ENCODE measurements at regions not wholly inside any gene's neighbourhood (a gene's known extent, or its start where the extent isn't known, plus 50 kb on each side); places are given as distances from the start of the nearest gene placed in this dataset.

GRCh38 chr4:113846433-113846832, 84.9 kb upstream of the CAMK2D start:
- TF ChIP-seq, protein P1, sequence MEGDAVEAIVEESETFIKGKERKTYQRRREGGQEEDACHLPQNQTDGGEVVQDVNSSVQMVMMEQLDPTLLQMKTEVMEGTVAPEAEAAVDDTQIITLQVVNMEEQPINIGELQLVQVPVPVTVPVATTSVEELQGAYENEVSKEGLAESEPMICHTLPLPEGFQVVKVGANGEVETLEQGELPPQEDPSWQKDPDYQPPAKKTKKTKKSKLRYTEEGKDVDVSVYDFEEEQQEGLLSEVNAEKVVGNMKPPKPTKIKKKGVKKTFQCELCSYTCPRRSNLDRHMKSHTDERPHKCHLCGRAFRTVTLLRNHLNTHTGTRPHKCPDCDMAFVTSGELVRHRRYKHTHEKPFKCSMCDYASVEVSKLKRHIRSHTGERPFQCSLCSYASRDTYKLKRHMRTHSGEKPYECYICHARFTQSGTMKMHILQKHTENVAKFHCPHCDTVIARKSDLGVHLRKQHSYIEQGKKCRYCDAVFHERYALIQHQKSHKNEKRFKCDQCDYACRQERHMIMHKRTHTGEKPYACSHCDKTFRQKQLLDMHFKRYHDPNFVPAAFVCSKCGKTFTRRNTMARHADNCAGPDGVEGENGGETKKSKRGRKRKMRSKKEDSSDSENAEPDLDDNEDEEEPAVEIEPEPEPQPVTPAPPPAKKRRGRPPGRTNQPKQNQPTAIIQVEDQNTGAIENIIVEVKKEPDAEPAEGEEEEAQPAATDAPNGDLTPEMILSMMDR (IDR thresholded peaks at IDR 0.05; ENCODE audit: insufficient read depth, low read length) = no peak
- TF ChIP-seq, protein P2, sequence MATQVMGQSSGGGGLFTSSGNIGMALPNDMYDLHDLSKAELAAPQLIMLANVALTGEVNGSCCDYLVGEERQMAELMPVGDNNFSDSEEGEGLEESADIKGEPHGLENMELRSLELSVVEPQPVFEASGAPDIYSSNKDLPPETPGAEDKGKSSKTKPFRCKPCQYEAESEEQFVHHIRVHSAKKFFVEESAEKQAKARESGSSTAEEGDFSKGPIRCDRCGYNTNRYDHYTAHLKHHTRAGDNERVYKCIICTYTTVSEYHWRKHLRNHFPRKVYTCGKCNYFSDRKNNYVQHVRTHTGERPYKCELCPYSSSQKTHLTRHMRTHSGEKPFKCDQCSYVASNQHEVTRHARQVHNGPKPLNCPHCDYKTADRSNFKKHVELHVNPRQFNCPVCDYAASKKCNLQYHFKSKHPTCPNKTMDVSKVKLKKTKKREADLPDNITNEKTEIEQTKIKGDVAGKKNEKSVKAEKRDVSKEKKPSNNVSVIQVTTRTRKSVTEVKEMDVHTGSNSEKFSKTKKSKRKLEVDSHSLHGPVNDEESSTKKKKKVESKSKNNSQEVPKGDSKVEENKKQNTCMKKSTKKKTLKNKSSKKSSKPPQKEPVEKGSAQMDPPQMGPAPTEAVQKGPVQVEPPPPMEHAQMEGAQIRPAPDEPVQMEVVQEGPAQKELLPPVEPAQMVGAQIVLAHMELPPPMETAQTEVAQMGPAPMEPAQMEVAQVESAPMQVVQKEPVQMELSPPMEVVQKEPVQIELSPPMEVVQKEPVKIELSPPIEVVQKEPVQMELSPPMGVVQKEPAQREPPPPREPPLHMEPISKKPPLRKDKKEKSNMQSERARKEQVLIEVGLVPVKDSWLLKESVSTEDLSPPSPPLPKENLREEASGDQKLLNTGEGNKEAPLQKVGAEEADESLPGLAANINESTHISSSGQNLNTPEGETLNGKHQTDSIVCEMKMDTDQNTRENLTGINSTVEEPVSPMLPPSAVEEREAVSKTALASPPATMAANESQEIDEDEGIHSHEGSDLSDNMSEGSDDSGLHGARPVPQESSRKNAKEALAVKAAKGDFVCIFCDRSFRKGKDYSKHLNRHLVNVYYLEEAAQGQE (IDR thresholded peaks at IDR 0.05; ENCODE audit: insufficient replicate concordance, low read depth) = no peak
- TF ChIP-seq POLR2AphosphoS5 (IDR thresholded peaks at IDR 0.05; ENCODE audit: low read depth) (no peak), SPI1 (IDR thresholded peaks at IDR 0.05; ENCODE audit: borderline replicate concordance, low read depth) (no peak)

All from HL-60 (cell line).